Endothelial cell of umbilical vein (primary cell): ENCODE measurements at regions not wholly inside any gene's neighbourhood (a gene's known extent, or its start where the extent isn't known, plus 50 kb on each side); places are given as distances from the start of the nearest gene placed in this dataset.

Experiments used
- EZH2 ChIP-seq: IDR thresholded peaks from 2 replicates; pipeline ENCODE4 v1.6.1; 2012; ENCODE audit warnings: borderline replicate concordance, low read depth, mild to moderate bottlenecking, moderate library complexity, low read length, inconsistent platforms; ENCODE audit not compliant: severe bottlenecking
- FOS ChIP-seq: IDR thresholded peaks from 2 replicates; pipeline ENCODE4 v1.6.1; 2011; ENCODE audit warnings: mild to moderate bottlenecking, low read length, moderate library complexity, borderline replicate concordance; ENCODE audit not compliant: insufficient read depth
- GATA2 ChIP-seq: IDR thresholded peaks from 2 replicates; pipeline ENCODE4 v1.7.0; 2011; ENCODE audit warnings: low read depth, mild to moderate bottlenecking, moderate library complexity, mixed read lengths, low read length; ENCODE audit not compliant: insufficient read length, insufficient read depth
- JUN ChIP-seq: IDR thresholded peaks from 2 replicates; pipeline ENCODE4 v1.6.1; 2011; ENCODE audit warnings: borderline replicate concordance, low read depth; ENCODE audit not compliant: insufficient read length, insufficient read depth
- MYC ChIP-seq: IDR thresholded peaks from one replicate; pipeline ENCODE4 v1.6.1; 2011; ENCODE audit warnings: mild to moderate bottlenecking, low read depth, low read length
- POLR2A ChIP-seq: IDR thresholded peaks from 2 replicates; pipeline ENCODE4 v1.6.1; 2012; ENCODE audit warnings: low read depth, mild to moderate bottlenecking, control low read depth, low read length
- POLR2AphosphoS5 ChIP-seq: IDR thresholded peaks from 2 replicates; pipeline ENCODE4 v1.6.1; 2012; ENCODE audit warnings: low read depth, mild to moderate bottlenecking, control low read depth, low read length, moderate library complexity; ENCODE audit not compliant: insufficient read depth
- TF ChIP-seq, protein P1 (sequence below), 2 donors: IDR thresholded peaks; 1 replicate in 1 of 2; 2 replicates in 1 of 2; pipeline ENCODE4 v1.5.1; 2011; ENCODE audit warnings: low read length in 2 of 2, mild to moderate bottlenecking in 2 of 2, moderate library complexity in 2 of 2, control low read depth in 1 of 2, inconsistent platforms in 1 of 2, low read depth in 1 of 2; ENCODE audit not compliant: insufficient read depth in 1 of 2; ENCODE audit errors: extremely low read depth in 1 of 2
- TF ChIP-seq, protein P2 (sequence below): IDR thresholded peaks from 2 replicates; pipeline ENCODE4 v1.6.1; 2011; ENCODE audit not compliant: insufficient read depth, insufficient read length

DNA sequence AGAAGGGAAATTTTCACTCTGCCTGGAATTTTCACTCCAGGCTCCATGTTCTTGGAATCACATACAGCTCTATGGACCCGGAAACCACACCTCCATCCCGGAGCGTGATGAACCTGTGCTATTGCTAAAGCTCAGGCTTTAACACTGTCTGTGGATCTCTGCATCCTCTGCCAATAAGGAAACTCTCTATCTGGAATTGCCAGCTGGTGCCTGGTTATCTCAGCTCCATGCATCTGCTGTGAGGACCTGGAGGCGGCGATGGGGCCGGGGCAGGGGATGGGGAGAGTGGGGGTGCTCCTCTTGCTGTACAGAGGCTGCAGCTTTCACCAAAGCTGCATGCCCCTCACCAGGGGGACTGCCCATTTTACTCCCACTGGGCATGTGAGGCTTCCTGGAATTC is 754.0 kb upstream of the SOX11 start:
- TF ChIP-seq, protein P1, sequence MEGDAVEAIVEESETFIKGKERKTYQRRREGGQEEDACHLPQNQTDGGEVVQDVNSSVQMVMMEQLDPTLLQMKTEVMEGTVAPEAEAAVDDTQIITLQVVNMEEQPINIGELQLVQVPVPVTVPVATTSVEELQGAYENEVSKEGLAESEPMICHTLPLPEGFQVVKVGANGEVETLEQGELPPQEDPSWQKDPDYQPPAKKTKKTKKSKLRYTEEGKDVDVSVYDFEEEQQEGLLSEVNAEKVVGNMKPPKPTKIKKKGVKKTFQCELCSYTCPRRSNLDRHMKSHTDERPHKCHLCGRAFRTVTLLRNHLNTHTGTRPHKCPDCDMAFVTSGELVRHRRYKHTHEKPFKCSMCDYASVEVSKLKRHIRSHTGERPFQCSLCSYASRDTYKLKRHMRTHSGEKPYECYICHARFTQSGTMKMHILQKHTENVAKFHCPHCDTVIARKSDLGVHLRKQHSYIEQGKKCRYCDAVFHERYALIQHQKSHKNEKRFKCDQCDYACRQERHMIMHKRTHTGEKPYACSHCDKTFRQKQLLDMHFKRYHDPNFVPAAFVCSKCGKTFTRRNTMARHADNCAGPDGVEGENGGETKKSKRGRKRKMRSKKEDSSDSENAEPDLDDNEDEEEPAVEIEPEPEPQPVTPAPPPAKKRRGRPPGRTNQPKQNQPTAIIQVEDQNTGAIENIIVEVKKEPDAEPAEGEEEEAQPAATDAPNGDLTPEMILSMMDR (IDR thresholded peaks at IDR 0.05; ENCODE audit: extremely low read depth in 1 of 2, insufficient read depth in 1 of 2, low read depth in 1 of 2, low read length in 2 of 2), result no peak
- TF ChIP-seq POLR2A (no peak), JUN (no peak), EZH2 (no peak), GATA2 (no peak), POLR2AphosphoS5 (no peak), MYC (no peak), FOS (no peak)
- TF ChIP-seq, protein P2, sequence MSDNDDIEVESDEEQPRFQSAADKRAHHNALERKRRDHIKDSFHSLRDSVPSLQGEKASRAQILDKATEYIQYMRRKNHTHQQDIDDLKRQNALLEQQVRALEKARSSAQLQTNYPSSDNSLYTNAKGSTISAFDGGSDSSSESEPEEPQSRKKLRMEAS, result no peak
